Esophagus muscularis mucosa (tissue), 4 donors: ENCODE measurements at regions not wholly inside any gene's neighbourhood (a gene's known extent, or its start where the extent isn't known, plus 50 kb on each side); places are given as distances from the start of the nearest gene placed in this dataset.

ENCODE experiments used
- CTCF ChIP-seq, 3 experiments: fragments of 200-600 bp in 2 of 3; fragments of 450-650 bp in 1 of 3; sonication (generic) in 2 of 3; IDR thresholded peaks; one replicate each; pipeline ENCODE4 v1.5.1; 2017 to 2019; ENCODE audit warnings: antibody characterized with exemption in 3 of 3, mild to moderate bottlenecking in 2 of 3, moderate library complexity in 1 of 3
- EP300 ChIP-seq: sonication (generic); formaldehyde crosslinking; IDR thresholded peaks from one replicate; pipeline ENCODE4 v1.6.1; 2017; ENCODE audit warnings: antibody characterized with exemption
- POLR2A ChIP-seq: fragments of 450-650 bp; IDR thresholded peaks from one replicate; pipeline ENCODE4 v1.6.1; 2017; ENCODE audit warnings: antibody characterized with exemption, moderate library complexity, mild to moderate bottlenecking, low read depth
- POLR2AphosphoS5 ChIP-seq, 2 donors: sonication (generic); formaldehyde crosslinking; IDR thresholded peaks; one replicate each; pipeline ENCODE4 v1.6.1; 2017; ENCODE audit warnings: antibody characterized with exemption in 2 of 2

DNA sequence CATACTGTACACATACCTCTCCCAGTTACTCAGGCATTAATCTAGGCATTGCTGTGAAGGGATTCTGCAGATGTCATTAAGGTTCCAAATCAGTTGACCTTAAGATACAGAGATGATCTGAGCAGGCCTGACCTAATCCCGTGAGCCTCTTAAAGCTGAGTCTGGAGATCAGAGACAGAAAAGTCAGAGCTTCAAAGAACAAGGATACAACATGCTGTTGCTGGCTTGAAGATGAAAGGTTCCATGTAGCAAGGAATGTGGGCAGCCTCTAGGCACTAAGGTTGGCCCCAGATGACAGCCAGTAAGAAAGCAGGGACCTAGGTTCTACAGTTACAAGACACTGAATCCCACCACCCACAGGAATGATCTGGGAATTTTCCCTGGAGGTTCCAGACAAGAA is 81.1 kb downstream of the MAP1LC3B2 start:
- no peak for TF ChIP-seq CTCF (IDR thresholded peaks at IDR 0.05)
- no peak for TF ChIP-seq POLR2A
- no peak for TF ChIP-seq POLR2AphosphoS5 (IDR thresholded peaks at IDR 0.05)
- no peak for TF ChIP-seq EP300
